OCI-LY1 (cell line): ENCODE measurements at regions not wholly inside any gene's neighbourhood (a gene's known extent, or its start where the extent isn't known, plus 50 kb on each side); places are given as distances from the start of the nearest gene placed in this dataset.
"Not testable (repeated sequence)": the region's sequence is repeated elsewhere in the genome, so short reads cannot be mapped to it uniquely, and the experiment has no call there.

Experiments
- H2AFZ ChIP-seq: fragments of 200-600 bp; sonication (generic), shearing (Covaris generic); 2 replicates; pipeline ENCODE4 v1.6.0; 2014; ENCODE audit warnings: antibody characterized with exemption, mild to moderate bottlenecking, low read length
- H3F3A ChIP-seq: fragments of 200-600 bp; sonication (generic), shearing (Covaris generic); 2 replicates; pipeline ENCODE4 v1.6.0; 2014; ENCODE audit warnings: mild to moderate bottlenecking, antibody characterized with exemption, low read length, moderate library complexity; ENCODE audit not compliant: insufficient read depth
- H3K27ac ChIP-seq: fragments of 200-600 bp; sonication (generic); 2 replicates; pipeline ENCODE4 v1.5.1; 2014; ENCODE audit warnings: low read length, mixed run types, mild to moderate bottlenecking, low read depth; ENCODE audit not compliant: poor library complexity, severe bottlenecking
- H3K27me3 ChIP-seq: fragments of 200-600 bp; sonication (generic); 2 replicates; pipeline ENCODE4 v1.6.0; 2014; ENCODE audit warnings: antibody characterized with exemption, mild to moderate bottlenecking, low read length, moderate library complexity; ENCODE audit not compliant: insufficient read depth
- H3K36me3 ChIP-seq: fragments of 200-600 bp; sonication (generic); 2 replicates; pipeline ENCODE4 v1.6.1; 2014; ENCODE audit warnings: mild to moderate bottlenecking, antibody characterized with exemption, low read length, moderate library complexity, mixed read lengths; ENCODE audit not compliant: insufficient read depth
- H3K4me1 ChIP-seq: fragments of 200-600 bp; sonication (generic); 2 replicates; pipeline ENCODE4 v1.5.1; 2014; ENCODE audit warnings: mild to moderate bottlenecking, low read length, moderate library complexity; ENCODE audit not compliant: insufficient read depth, severe bottlenecking
- H3K4me2 ChIP-seq: fragments of 200-600 bp; sonication (generic), shearing (Covaris generic); 2 replicates; pipeline ENCODE4 v1.6.1; 2014; ENCODE audit warnings: low read length
- H3K4me3 ChIP-seq: fragments of 200-600 bp; sonication (generic); 2 replicates; pipeline ENCODE4 v1.5.1; 2014; ENCODE audit warnings: low read length, low read depth, mild to moderate bottlenecking, mixed read lengths; ENCODE audit not compliant: poor library complexity, severe bottlenecking
- H3K79me2 ChIP-seq: fragments of 200-600 bp; shearing (Covaris generic); 2 replicates; pipeline ENCODE4 v1.6.1; 2016; ENCODE audit warnings: mixed run types, low read length, mixed read lengths; ENCODE audit not compliant: insufficient read depth
- H3K9ac ChIP-seq: fragments of 200-600 bp; sonication (generic), shearing (Covaris generic); 2 replicates; pipeline ENCODE4 v1.6.1; 2014; ENCODE audit warnings: mild to moderate bottlenecking, low read length, mixed read lengths
- H3K9me2 ChIP-seq: fragments of 200-600 bp; sonication (generic), shearing (Covaris generic); 2 replicates; pipeline ENCODE4 v1.6.1; 2014; ENCODE audit warnings: low read depth, mild to moderate bottlenecking, low read length, mixed read lengths
- H3K9me3 ChIP-seq: fragments of 200-600 bp; shearing (Covaris generic); 2 replicates; pipeline ENCODE4 v1.6.1; 2014; ENCODE audit warnings: low read length, mixed read lengths
- H4K20me1 ChIP-seq: fragments of 200-600 bp; sonication (generic), shearing (Covaris generic); 2 replicates; pipeline ENCODE4 v1.6.0; 2016; ENCODE audit warnings: mild to moderate bottlenecking, low read length; ENCODE audit not compliant: insufficient read depth
- CTCF ChIP-seq: fragments of 200-600 bp; sonication (generic), shearing (Covaris generic); IDR thresholded peaks from 2 replicates; pipeline ENCODE4 v1.5.1; 2017; ENCODE audit warnings: mild to moderate bottlenecking, antibody characterized with exemption, low read length, moderate library complexity, mixed read lengths
- EZH2 ChIP-seq: fragments of 200-600 bp; sonication (generic), shearing (Covaris generic); IDR thresholded peaks from 2 replicates; pipeline ENCODE4 v1.8.0; 2017; ENCODE audit warnings: borderline replicate concordance, mixed run types, mild to moderate bottlenecking, antibody characterized with exemption, low read length, moderate library complexity, mixed read lengths

- no peaks in the 10 kb centered on the region for H3K36me3 ChIP-seq
- no peaks in the 10 kb centered on the region for H3F3A ChIP-seq
- TF ChIP-seq EZH2 (no peak), CTCF (no peak)
- H3K27me3 ChIP-seq, result no peaks in the 10 kb centered on the region
- H3K4me2 ChIP-seq, result no peak overlapping the region
- H3K4me1 ChIP-seq, result no peaks in the 10 kb centered on the region
- no peak overlapping the region for H3K9ac ChIP-seq
- no peak overlapping the region for H3K4me3 ChIP-seq
- no peak overlapping the region for H3K27ac ChIP-seq
- H3K9me3 ChIP-seq, result no peaks in the 10 kb centered on the region
- H3K79me2 ChIP-seq, result no peaks in the 10 kb centered on the region
- no peak overlapping the region for H2AFZ ChIP-seq
- no peaks in the 10 kb centered on the region for H4K20me1 ChIP-seq
- H3K9me2 ChIP-seq, result no peaks in the 10 kb centered on the region
Measured at GRCh38 chrX:65971151-65971550, 68.7 kb downstream of the VSIG4 start.

DNA sequence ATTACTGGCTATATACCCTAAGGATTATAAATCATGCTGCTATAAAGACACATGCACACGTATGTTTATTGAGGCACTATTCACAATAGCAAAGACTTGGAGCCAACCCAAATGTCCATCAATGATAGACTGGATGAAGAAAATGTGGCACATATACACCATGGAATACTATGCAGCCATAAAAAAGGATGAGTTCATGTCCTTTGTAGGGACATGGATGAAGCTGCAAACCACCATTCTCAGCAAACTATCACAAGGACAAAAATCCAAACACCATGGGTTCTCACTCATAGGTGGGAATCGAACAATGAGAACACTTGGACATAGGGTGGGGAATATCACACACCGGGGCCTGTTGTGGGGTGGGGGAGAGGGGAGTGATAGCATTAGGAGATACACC, 72.7 kb downstream of the VSIG4 start:
- not testable (repeated sequence) for H3F3A ChIP-seq, H3K4me3 ChIP-seq, H3K27me3 ChIP-seq, H2AFZ ChIP-seq, H3K9me2 ChIP-seq, H3K9me3 ChIP-seq, H3K4me2 ChIP-seq, H3K9ac ChIP-seq, H3K27ac ChIP-seq, H3K4me1 ChIP-seq, H3K36me3 ChIP-seq, H4K20me1 ChIP-seq, H3K79me2 ChIP-seq

GRCh38 chrX:65961714-65962113, 78.2 kb downstream of the VSIG4 start:
- no peaks in the 10 kb centered on the region for H3K9me2 ChIP-seq
- no peaks in the 10 kb centered on the region for H3F3A ChIP-seq
- no peaks in the 10 kb centered on the region for H3K4me1 ChIP-seq
- no peak overlapping the region for H3K9ac ChIP-seq
- H3K27me3 ChIP-seq, result no peaks in the 10 kb centered on the region
- H3K4me2 ChIP-seq, result no peak overlapping the region
- H3K4me3 ChIP-seq, result no peak overlapping the region
- no peak overlapping the region for H3K27ac ChIP-seq
- no peaks in the 10 kb centered on the region for H3K79me2 ChIP-seq
- no peak overlapping the region for H2AFZ ChIP-seq
- TF ChIP-seq CTCF, result no peak
- no peak for TF ChIP-seq EZH2
- no peaks in the 10 kb centered on the region for H4K20me1 ChIP-seq
- H3K9me3 ChIP-seq, result no peaks in the 10 kb centered on the region
- H3K36me3 ChIP-seq, result no peaks in the 10 kb centered on the region

DNA sequence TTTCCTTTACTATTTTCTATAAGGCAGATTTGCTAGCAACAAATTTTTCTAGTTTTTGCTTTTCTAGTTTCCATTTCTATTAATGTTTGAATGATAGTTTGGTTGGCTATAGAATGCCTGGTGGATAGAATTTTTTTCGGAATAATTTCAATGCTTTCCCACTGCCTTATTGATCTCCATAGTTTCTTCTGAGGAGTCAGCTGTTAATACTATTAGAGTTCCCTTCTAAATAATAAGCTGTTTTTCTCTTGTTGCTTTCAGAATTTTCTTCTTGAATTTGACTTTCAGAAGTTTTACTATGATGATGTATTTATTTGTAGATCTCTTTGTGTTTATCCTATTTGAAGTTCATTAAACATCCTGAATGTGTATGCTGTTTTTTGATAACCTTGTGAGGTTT, 91.8 kb downstream of the VSIG4 start:
- no peaks in the 10 kb centered on the region for H3K9me2 ChIP-seq
- no peak overlapping the region for H3K4me3 ChIP-seq
- H3K27ac ChIP-seq, result no peak overlapping the region
- H3K9me3 ChIP-seq, result no peaks in the 10 kb centered on the region
- H3K9ac ChIP-seq, result no peak overlapping the region
- no peaks in the 10 kb centered on the region for H3K27me3 ChIP-seq
- no peaks in the 10 kb centered on the region for H3F3A ChIP-seq
- TF ChIP-seq EZH2 (no peak), CTCF (no peak)
- no peak overlapping the region for H3K4me2 ChIP-seq
- H3K79me2 ChIP-seq, result no peaks in the 10 kb centered on the region
- no peaks in the 10 kb centered on the region for H3K4me1 ChIP-seq
- no peaks in the 10 kb centered on the region for H4K20me1 ChIP-seq
- no peaks in the 10 kb centered on the region for H3K36me3 ChIP-seq
- H2AFZ ChIP-seq, result no peak overlapping the region
